ENCODE measurements at regions not wholly inside any gene's neighbourhood (a gene's known extent, or its start where the extent isn't known, plus 50 kb on each side); places are given as distances from the start of the nearest gene placed in this dataset.

GRCh38 chr7:68733219-68734153, 864.8 kb upstream of the AUTS2 start:
- intact Hi-C loops (cut with DNase I; ENCODE audit: low total_unique reads), result no loop called here
- Histone ChIP-seq H3K36me3 (no peaks in the 10 kb centered on the region), H3K27me3 (no peaks in the 10 kb centered on the region), H3K4me1 (peaks cover 0 to 23% (median 11%) of the 10 kb centered on the region in 4 donors), H3K9me3 (no peaks in the 10 kb centered on the region), H3K4me3 (no peak overlapping the region), H3K27ac (peak overlapping the region in 1 of 5 donors; percentile 4)
- WGBS, 5 donors, result 43 to 59% (median 55%) methylated on average over 8 of the region's 8 CpGs
- peak in 1 of 2 donors; percentile 18 for DNase-seq
- no peak for TF ChIP-seq CTCF (IDR thresholded peaks at IDR 0.05)

- H3K27me3 ChIP-seq, result no peaks in the 10 kb centered on the region
- no peak overlapping the region for H3K4me3 ChIP-seq
- no peak overlapping the region for H3K27ac ChIP-seq
- no peaks in the 10 kb centered on the region for H3K9me3 ChIP-seq
- H3K4me1 ChIP-seq, result peaks cover 0 to 23% (median 11%) of the 10 kb centered on the region in 4 donors
- TF ChIP-seq CTCF (IDR thresholded peaks at IDR 0.05) (no peak), POLR2A (IDR thresholded peaks at IDR 0.05) (no peak), EP300 (IDR thresholded peaks at IDR 0.05) (no peak), POLR2AphosphoS5 (IDR thresholded peaks at IDR 0.05) (no peak)
- no peak for DNase-seq
- no peaks in the 10 kb centered on the region for H3K36me3 ChIP-seq
- intact Hi-C loops (cut with DNase I; ENCODE audit: low total_unique reads), result no loop called here
- 56 to 78% (median 77%) methylated on average over 5 of the region's 5 CpGs for WGBS, 5 donors
Measured at GRCh38 chr7:68734431-68734830, 863.8 kb upstream of the AUTS2 start.

- intact Hi-C loops (cut with DNase I; ENCODE audit: low total_unique reads), result no loop called here
- 79 to 90% (median 87%) methylated on average over 5 of the region's 5 CpGs for WGBS, 5 donors
- TF ChIP-seq POLR2AphosphoS5 (IDR thresholded peaks at IDR 0.05) (no peak), EP300 (IDR thresholded peaks at IDR 0.05) (no peak), CTCF (IDR thresholded peaks at IDR 0.05) (no peak), POLR2A (IDR thresholded peaks at IDR 0.05) (no peak)
Measured at GRCh38 chr7:68739306-68739705, 859.0 kb upstream of the AUTS2 start.

GRCh38 chr7:68744036-68744435, 854.2 kb upstream of the AUTS2 start:
- Histone ChIP-seq H3K36me3 (no peaks in the 10 kb centered on the region), H3K9me3 (no peaks in the 10 kb centered on the region), H3K4me1 (no peaks in the 10 kb centered on the region), H3K4me3 (no peak overlapping the region), H3K27me3 (no peaks in the 10 kb centered on the region), H3K27ac (no peak overlapping the region)
- no peak for DNase-seq
- intact Hi-C loops (cut with DNase I; ENCODE audit: low total_unique reads), result no loop called here
- no peak for TF ChIP-seq POLR2A (IDR thresholded peaks at IDR 0.05)
- TF ChIP-seq CTCF (IDR thresholded peaks at IDR 0.05), result no peak
- TF ChIP-seq EP300 (IDR thresholded peaks at IDR 0.05), result no peak
- TF ChIP-seq POLR2AphosphoS5 (IDR thresholded peaks at IDR 0.05), result no peak
- WGBS, 5 donors, result 52 to 70% (median 66%) methylated on average over 5 of the region's 5 CpGs

More at GRCh38 chr7:68739306-68739705, 859.0 kb upstream of the AUTS2 start:
- no peaks in the 10 kb centered on the region for H3K27me3 ChIP-seq
- H3K4me3 ChIP-seq, result no peak overlapping the region
- no peak for DNase-seq
- no peaks in the 10 kb centered on the region for H3K4me1 ChIP-seq
- H3K9me3 ChIP-seq, result no peaks in the 10 kb centered on the region
- no peak overlapping the region for H3K27ac ChIP-seq
- H3K36me3 ChIP-seq, result no peaks in the 10 kb centered on the region
